MCF 10A (cell line): ENCODE measurements at regions not wholly inside any gene's neighbourhood (a gene's known extent, or its start where the extent isn't known, plus 50 kb on each side); places are given as distances from the start of the nearest gene placed in this dataset.

ENCODE experiments used
- BruUV-seq: library from RNA; stranded (reverse); fragments of 400-500 nt; replicated peaks from 2 replicates; lab custom pipeline; 2021; lab: Mats Ljungman, UMichigan
- CTCF ChIA-PET: fragments of 300-600 bp; sonication (Branson Sonifier 250); formaldehyde crosslinking; extraction: SDS; loops from one replicate; lab custom pipeline; 2021; ENCODE audit warnings: antibody characterized with exemption, inconsistent platforms; lab: Yijun Ruan, JAX
- POLR2A ChIA-PET: fragments of 300-600, 350-650 bp; sonication (Branson Sonifier 250); formaldehyde crosslinking; extraction: SDS; loops from one replicate; lab custom pipeline; 2020; ENCODE audit warnings: antibody characterized with exemption, inconsistent platforms; lab: Yijun Ruan, JAX
- DNase-seq: peaks from one replicate; pipeline ENCODE4 v3.0.0-alpha.2; 2018; ENCODE audit not compliant: unreplicated experiment
- H3K27ac Mint-ChIP-seq: one replicate; pipeline ENCODE4 v1.8.0; 2022; ENCODE audit warnings: mild to moderate bottlenecking, low read depth, mixed read lengths; ENCODE audit not compliant: unreplicated experiment
- H3K27me3 Mint-ChIP-seq: one replicate; pipeline ENCODE4 v1.8.0; 2022; ENCODE audit warnings: mixed read lengths; ENCODE audit not compliant: insufficient read depth, unreplicated experiment
- H3K36me3 Mint-ChIP-seq: one replicate; pipeline ENCODE4 v1.8.0; 2022; ENCODE audit warnings: mild to moderate bottlenecking, moderate library complexity, mixed read lengths; ENCODE audit not compliant: insufficient read depth, unreplicated experiment
- H3K4me1 Mint-ChIP-seq: one replicate; pipeline ENCODE4 v1.8.0; 2022; ENCODE audit warnings: mixed read lengths; ENCODE audit not compliant: insufficient read depth, unreplicated experiment
- H3K4me3 Mint-ChIP-seq: one replicate; pipeline ENCODE4 v1.8.0; 2022; ENCODE audit warnings: mild to moderate bottlenecking, moderate library complexity, mixed read lengths; ENCODE audit not compliant: unreplicated experiment
- H3K9me3 Mint-ChIP-seq: one replicate; pipeline ENCODE4 v1.8.0; 2022; ENCODE audit warnings: mixed read lengths; ENCODE audit not compliant: unreplicated experiment
- intact Hi-C: fragments of 100-400 bp; cut with micrococcal nuclease; formaldehyde crosslinking; loops from 2 replicates; pipeline ENCODE4 v1.14.1; 2022
- TF ChIP-seq, protein P1 (sequence below): fragments of 200-600 bp; IDR thresholded peaks from one replicate; pipeline ENCODE4 v1.8.0; 2022; ENCODE audit warnings: antibody characterized with exemption, mild to moderate bottlenecking; ENCODE audit not compliant: unreplicated experiment

DNA sequence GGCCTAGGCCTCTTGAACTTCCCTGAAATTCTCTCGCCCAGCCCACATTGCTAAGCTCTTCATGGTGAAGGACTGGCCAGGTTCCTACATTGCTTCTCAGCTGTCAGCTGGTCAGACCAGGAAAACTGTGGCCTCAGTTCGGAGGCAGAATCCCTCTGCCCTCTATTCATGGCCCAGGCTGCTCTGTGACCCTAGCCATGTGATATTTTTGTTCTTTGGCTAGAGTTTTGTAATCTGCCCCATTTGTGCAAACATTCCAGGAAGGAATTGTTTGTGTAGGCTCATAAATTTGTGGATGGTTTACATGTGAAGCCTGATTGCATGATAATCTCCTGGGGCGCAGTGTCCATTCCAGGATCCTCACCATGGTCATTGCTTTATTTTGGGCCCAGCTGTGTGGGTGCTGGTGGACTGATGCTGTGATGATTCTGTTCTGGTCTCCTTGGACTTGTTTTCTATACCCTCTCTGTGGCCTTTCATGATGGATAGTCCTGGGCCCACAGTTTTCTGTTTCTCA lies 149.1 kb upstream of the E2F8 start:
- peaks cover 7% of the 10 kb centered on the region for H3K9me3 Mint-ChIP-seq
- BruUV-seq, result no TSS peak
- H3K36me3 Mint-ChIP-seq, result no peaks in the 10 kb centered on the region
- ChIA-PET POLR2A (no interaction called here), CTCF (no interaction called here)
- peak; percentile 10 for DNase-seq
- intact Hi-C loops, result no loop called here
- peaks cover 34% of the 10 kb centered on the region for H3K27me3 Mint-ChIP-seq
- H3K4me3 Mint-ChIP-seq, result no peak overlapping the region
- TF ChIP-seq, protein P1, sequence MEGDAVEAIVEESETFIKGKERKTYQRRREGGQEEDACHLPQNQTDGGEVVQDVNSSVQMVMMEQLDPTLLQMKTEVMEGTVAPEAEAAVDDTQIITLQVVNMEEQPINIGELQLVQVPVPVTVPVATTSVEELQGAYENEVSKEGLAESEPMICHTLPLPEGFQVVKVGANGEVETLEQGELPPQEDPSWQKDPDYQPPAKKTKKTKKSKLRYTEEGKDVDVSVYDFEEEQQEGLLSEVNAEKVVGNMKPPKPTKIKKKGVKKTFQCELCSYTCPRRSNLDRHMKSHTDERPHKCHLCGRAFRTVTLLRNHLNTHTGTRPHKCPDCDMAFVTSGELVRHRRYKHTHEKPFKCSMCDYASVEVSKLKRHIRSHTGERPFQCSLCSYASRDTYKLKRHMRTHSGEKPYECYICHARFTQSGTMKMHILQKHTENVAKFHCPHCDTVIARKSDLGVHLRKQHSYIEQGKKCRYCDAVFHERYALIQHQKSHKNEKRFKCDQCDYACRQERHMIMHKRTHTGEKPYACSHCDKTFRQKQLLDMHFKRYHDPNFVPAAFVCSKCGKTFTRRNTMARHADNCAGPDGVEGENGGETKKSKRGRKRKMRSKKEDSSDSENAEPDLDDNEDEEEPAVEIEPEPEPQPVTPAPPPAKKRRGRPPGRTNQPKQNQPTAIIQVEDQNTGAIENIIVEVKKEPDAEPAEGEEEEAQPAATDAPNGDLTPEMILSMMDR, result no peak
- no peak overlapping the region for H3K27ac Mint-ChIP-seq
- no peaks in the 10 kb centered on the region for H3K4me1 Mint-ChIP-seq

DNA sequence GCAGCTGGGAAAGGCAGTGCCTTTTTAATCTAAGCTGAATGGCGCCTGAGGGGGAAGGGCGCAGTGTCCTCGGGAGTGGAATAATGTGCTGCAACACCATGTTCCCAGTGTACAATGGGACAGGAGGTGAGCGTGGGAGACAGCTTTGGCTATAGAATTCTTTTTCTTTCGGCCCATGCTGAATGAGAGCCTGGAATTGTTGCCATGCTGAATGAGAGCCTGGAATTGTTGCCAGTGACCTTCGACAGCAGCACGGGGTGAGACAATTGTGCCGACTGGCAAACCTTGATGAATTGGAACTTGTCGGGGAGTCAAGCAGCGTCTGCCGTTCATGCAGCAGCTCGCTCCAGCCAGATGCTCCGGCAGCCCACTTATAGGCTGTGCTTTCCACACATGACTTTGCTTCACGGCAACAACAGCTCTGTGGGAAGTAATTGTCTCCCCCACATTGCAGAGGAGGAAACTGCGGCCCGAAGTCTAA lies 141.4 kb upstream of the E2F8 start:
- peaks cover 11% of the 10 kb centered on the region for H3K27me3 Mint-ChIP-seq
- no TSS peak for BruUV-seq
- intact Hi-C loops, result no loop called here
- H3K9me3 Mint-ChIP-seq, result no peaks in the 10 kb centered on the region
- TF ChIP-seq, protein P1, result no peak
- no peak overlapping the region for H3K4me3 Mint-ChIP-seq
- DNase-seq, result no peak
- no peak overlapping the region for H3K27ac Mint-ChIP-seq
- POLR2A ChIA-PET, result no interaction called here
- peaks cover 17% of the 10 kb centered on the region for H3K4me1 Mint-ChIP-seq
- H3K36me3 Mint-ChIP-seq, result no peaks in the 10 kb centered on the region
- CTCF ChIA-PET, result interaction anchor here (1.0 kb wide), 1 partner anchor 181 kb away, joined by 3 read pairs; no protein-coding TSS in a partner anchor

DNA sequence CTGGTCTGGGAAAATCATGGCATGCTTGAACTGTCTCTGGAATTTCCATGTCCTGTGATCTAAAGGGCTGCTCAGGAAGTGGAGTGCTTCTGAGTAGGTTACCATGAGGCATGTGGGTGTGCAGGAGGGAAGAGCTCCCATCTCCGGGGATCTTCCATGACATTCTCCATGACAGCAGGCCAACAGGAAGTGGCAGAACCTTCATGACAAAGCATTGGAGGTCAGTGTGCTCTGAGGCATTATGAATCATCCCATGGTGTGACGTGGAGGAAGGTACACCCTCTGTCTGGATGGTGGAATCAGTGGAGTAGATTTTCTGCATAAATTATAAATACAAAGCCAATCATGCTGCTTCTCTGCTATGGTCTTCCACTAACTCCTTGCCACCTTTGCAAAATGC lies 139.6 kb upstream of the E2F8 start:
- TF ChIP-seq, protein P1, result no peak
- no TSS peak for BruUV-seq
- Mint-ChIP-seq H3K4me3 (no peak overlapping the region), H3K4me1 (peaks cover 18% of the 10 kb centered on the region), H3K27ac (peak overlapping the region; percentile 63), H3K27me3 (no peaks in the 10 kb centered on the region), H3K36me3 (no peaks in the 10 kb centered on the region), H3K9me3 (no peaks in the 10 kb centered on the region)
- ChIA-PET CTCF (interaction anchor here (1.2 kb wide), 2 partner anchors 12 to 53 kb away, joined by 3 read pairs; no protein-coding TSS in a partner anchor), POLR2A (interaction anchor here (0.6 kb wide), 1 partner anchor 175 kb away, joined by 5 read pairs; no protein-coding TSS in a partner anchor)
- intact Hi-C loops, result no loop called here
- DNase-seq, result peak; percentile 83

DNA sequence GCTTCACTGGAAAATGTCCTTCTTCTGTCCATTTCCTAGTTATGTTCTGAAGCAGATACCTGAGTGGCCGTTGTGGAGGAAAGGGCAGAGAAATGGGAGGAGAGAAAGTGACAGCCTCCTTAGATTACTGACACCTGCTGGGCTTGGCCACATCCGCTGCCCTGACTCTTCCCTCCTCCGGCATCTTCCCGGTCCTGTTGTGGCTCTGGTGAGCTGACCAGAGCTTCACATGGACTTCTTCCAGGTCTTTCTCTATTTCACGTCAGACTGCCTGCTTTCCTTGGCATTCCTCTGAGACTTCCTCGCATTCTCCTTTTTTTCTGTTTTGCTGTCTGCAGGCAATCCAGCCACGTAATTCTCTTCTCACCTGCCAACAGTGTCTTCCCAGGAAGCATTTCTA lies 138.7 kb upstream of the E2F8 start:
- Mint-ChIP-seq H3K4me3 (no peak overlapping the region), H3K27me3 (no peaks in the 10 kb centered on the region), H3K4me1 (peaks cover 27% of the 10 kb centered on the region), H3K9me3 (no peaks in the 10 kb centered on the region), H3K36me3 (no peaks in the 10 kb centered on the region), H3K27ac (no peak overlapping the region)
- no TSS peak for BruUV-seq
- no peak for DNase-seq
- TF ChIP-seq, protein P1, result no peak
- POLR2A ChIA-PET, result interaction anchor here (0.6 kb wide), 1 partner anchor 176 kb away, joined by 5 read pairs; no protein-coding TSS in a partner anchor
- intact Hi-C loops, result no loop called here
- CTCF ChIA-PET, result interaction anchor here (0.6 to 1.2 kb wide), 2 partner anchors 52 to 118 kb away, joined by 3 read pairs; no protein-coding TSS in a partner anchor
